ENCODE measurements at regions not wholly inside any gene's neighbourhood (a gene's known extent, or its start where the extent isn't known, plus 50 kb on each side); places are given as distances from the start of the nearest gene placed in this dataset.

DNA sequence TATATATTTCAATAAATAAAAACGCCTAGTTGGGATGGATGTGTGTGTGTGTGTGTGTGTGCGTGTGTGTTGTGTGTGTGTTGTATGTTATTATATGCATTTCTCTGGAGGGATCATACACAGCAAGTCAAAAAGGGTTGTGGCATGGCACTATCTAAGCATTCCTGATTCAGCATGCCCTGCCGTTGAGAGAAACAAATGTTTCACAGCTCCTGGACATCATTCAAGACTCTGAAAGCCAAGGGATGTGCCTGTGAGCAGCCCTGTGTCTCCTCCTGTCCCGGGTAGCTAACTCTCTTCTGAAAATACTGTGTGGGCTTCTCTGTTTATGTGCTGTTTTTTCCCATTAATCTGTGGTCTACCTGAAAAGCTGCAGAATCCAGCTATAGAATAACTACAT is 197.9 kb upstream of the SETBP1 start:
- Histone ChIP-seq H3K4me1 (ENCODE audit: insufficient read depth) (no peaks in the 10 kb centered on the region), H3K4me3 (no peak overlapping the region), H3K27ac (no peak overlapping the region), H3K9me3 (no peaks in the 10 kb centered on the region), H3K36me3 (no peaks in the 10 kb centered on the region), H3K27me3 (no peaks in the 10 kb centered on the region)
- WGBS, 3 donors, result 59 to 67% (median 60%) methylated on average over 4 of the region's 4 CpGs
- intact Hi-C loops (cut with DNase I), result no loop called here
- TF ChIP-seq POLR2A (IDR thresholded peaks at IDR 0.05) (no peak), EP300 (IDR thresholded peaks at IDR 0.05) (no peak)
- TF ChIP-seq, protein P1, sequence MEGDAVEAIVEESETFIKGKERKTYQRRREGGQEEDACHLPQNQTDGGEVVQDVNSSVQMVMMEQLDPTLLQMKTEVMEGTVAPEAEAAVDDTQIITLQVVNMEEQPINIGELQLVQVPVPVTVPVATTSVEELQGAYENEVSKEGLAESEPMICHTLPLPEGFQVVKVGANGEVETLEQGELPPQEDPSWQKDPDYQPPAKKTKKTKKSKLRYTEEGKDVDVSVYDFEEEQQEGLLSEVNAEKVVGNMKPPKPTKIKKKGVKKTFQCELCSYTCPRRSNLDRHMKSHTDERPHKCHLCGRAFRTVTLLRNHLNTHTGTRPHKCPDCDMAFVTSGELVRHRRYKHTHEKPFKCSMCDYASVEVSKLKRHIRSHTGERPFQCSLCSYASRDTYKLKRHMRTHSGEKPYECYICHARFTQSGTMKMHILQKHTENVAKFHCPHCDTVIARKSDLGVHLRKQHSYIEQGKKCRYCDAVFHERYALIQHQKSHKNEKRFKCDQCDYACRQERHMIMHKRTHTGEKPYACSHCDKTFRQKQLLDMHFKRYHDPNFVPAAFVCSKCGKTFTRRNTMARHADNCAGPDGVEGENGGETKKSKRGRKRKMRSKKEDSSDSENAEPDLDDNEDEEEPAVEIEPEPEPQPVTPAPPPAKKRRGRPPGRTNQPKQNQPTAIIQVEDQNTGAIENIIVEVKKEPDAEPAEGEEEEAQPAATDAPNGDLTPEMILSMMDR (IDR thresholded peaks at IDR 0.05), result no peak
- DNase-seq, result no peak

DNA sequence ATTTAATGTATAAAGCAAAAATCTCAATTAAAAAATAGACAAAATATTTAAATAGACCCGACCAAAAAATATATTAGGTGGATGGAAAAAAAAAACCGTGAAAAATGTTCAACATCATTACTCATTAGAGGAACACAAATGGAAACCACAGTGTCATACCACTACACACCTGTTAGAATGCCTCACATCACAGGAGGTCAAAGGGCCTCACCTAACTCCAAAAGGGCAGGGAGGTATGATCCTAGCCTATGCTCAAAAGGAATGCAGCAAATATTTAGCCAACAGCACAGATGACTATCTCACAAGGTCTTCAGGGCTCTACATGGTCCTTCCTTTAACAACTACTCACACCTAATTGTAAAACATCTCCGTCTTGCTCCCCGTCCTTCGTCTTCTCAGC is 185.5 kb upstream of the SETBP1 start:
- Histone ChIP-seq H3K27ac (no peak overlapping the region), H3K36me3 (no peaks in the 10 kb centered on the region), H3K4me3 (no peak overlapping the region), H3K4me1 (ENCODE audit: insufficient read depth) (no peaks in the 10 kb centered on the region), H3K27me3 (no peaks in the 10 kb centered on the region), H3K9me3 (no peaks in the 10 kb centered on the region)
- intact Hi-C loops (cut with DNase I), result no loop called here
- DNase-seq, result no peak
- 91 to 94% (median 94%) methylated on average over 5 of the region's 5 CpGs for WGBS, 3 donors
- TF ChIP-seq EP300 (IDR thresholded peaks at IDR 0.05), result no peak
- TF ChIP-seq POLR2A (IDR thresholded peaks at IDR 0.05), result no peak
- TF ChIP-seq, protein P1 (IDR thresholded peaks at IDR 0.05), result no peak

DNA sequence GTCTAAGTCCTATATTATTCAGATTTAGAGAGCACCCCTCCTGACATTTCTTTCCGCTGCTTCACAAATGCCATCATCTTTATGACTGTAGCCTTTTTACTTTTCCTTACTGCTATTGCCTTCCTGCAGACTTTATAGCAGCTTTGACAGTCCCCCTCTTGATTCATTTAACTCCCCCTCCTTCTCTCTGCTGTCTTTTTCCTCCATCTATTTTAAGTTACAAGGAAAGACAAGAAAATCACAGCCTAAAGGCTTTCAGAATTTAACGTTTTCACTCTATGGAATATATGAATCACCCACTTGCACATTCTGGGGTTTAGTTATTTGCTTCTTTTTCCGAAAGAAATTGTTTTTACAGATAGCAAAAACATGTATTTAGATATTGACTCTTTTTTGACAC is 183.4 kb upstream of the SETBP1 start:
- H3K27ac ChIP-seq, result no peak overlapping the region
- TF ChIP-seq EP300 (IDR thresholded peaks at IDR 0.05) (no peak), POLR2A (IDR thresholded peaks at IDR 0.05) (no peak)
- TF ChIP-seq, protein P1 (IDR thresholded peaks at IDR 0.05), result no peak
- no peaks in the 10 kb centered on the region for H3K27me3 ChIP-seq
- no peaks in the 10 kb centered on the region for H3K4me1 ChIP-seq (ENCODE audit: insufficient read depth)
- intact Hi-C loops (cut with DNase I), result no loop called here
- DNase-seq, result no peak
- 47 to 50% (median 49%) methylated on average over 3 of the region's 3 CpGs for WGBS, 3 donors
- no peak overlapping the region for H3K4me3 ChIP-seq
- no peaks in the 10 kb centered on the region for H3K36me3 ChIP-seq
- no peaks in the 10 kb centered on the region for H3K9me3 ChIP-seq

DNA sequence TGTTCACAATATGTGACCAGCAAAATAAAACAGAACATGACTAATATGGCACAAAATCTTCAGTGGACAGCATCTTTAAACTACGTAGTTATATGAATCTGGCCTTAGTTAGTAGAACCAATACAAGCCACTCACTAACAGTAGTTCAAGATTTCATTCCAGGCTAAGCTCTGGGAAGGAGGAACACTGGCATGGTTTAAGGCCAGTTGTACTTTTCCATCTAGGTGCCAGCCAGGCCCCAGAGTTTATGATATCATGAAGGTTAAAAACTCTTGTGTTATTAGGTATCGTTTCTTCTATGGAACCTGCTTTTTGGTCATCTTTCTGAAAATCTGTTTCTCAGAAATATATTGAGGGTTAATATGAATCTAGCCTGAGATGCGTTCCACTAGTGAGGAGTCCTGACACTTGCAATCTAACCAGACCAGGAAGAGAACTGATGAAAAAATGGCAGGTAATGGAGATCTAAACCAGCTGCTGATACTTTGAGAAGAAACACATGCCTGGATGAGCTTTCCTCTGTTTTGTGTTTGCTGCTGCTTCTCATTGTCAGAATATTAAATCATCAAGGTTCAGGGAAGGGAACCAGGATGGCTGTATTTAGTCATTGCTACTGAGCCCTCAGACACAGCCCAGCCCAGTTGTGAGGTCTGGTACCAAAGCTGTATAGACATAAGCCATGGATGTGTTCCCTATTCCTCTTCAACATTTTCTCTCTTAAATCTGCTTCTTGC is 182.8 kb upstream of the SETBP1 start:
- DNase-seq, result no peak
- TF ChIP-seq POLR2A (IDR thresholded peaks at IDR 0.05), result no peak
- no peak for TF ChIP-seq EP300 (IDR thresholded peaks at IDR 0.05)
- H3K36me3 ChIP-seq, result no peaks in the 10 kb centered on the region
- WGBS, 3 donors, result 52 to 63% (median 63%) methylated on average over 3 of the region's 3 CpGs
- intact Hi-C loops (cut with DNase I), result no loop called here
- H3K4me3 ChIP-seq, result no peak overlapping the region
- H3K4me1 ChIP-seq (ENCODE audit: insufficient read depth), result no peaks in the 10 kb centered on the region
- no peak overlapping the region for H3K27ac ChIP-seq
- no peaks in the 10 kb centered on the region for H3K27me3 ChIP-seq
- H3K9me3 ChIP-seq, result no peaks in the 10 kb centered on the region

DNA sequence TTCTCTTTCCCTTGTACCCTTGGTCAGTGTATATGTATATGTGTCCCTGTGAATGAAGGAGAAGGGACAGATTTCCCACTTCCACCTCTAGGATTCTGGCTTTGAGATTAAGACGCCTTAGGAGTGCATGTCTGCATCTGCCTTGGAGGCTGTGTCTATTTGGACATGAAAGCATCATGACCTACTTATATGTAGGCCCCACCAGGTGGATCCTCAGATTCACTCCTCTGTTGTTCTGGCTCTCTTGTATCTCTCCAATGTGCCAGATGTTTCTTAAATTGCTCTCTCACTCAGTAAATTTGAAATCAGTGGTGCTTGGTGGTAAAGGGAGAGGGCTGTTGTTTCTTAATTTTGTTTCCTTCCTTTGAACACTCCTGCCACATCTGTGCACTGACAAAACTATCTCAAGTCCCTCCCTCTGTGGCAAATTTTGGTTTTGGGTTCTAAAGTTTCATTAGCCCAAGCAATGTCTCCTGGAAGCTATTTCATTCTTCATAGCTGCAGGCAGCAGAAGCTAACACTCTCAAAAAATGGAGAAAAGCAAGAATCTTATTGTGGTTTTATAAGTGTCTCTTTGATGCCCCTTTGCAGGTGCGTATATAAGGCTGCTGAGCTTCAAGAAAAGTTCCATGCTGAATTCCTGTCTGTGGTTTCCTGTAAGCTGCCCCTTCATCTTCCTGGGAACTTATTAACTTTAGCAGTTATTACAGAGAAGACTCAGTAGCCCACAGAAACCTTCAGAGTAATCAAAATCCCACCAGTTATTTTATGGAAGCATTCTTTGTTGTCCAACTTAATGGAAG is 179.7 kb upstream of the SETBP1 start:
- Histone ChIP-seq H3K27ac (no peak overlapping the region), H3K9me3 (no peaks in the 10 kb centered on the region), H3K4me3 (no peak overlapping the region), H3K4me1 (ENCODE audit: insufficient read depth) (no peaks in the 10 kb centered on the region), H3K36me3 (no peaks in the 10 kb centered on the region), H3K27me3 (no peaks in the 10 kb centered on the region)
- no peak for DNase-seq
- intact Hi-C loops (cut with DNase I), result no loop called here
- WGBS, 3 donors, result 66 to 83% (median 81%) methylated on average over 2 of the region's 2 CpGs
- TF ChIP-seq, protein P1 (IDR thresholded peaks at IDR 0.05), result no peak
- TF ChIP-seq EP300 (IDR thresholded peaks at IDR 0.05), result no peak
- no peak for TF ChIP-seq POLR2A (IDR thresholded peaks at IDR 0.05)
